ENCODE measurements at regions not wholly inside any gene's neighbourhood (a gene's known extent, or its start where the extent isn't known, plus 50 kb on each side); places are given as distances from the start of the nearest gene placed in this dataset.

- no peak for TF ChIP-seq POLR2AphosphoS5 (IDR thresholded peaks at IDR 0.05)
- no peak for TF ChIP-seq CTCF (IDR thresholded peaks at IDR 0.05)
Observed at GRCh38 chr7:41624818-41625217, 78.1 kb downstream of the INHBA start.
